Activated CD4-positive, CD25-positive, alpha-beta regulatory T cell (primary cell): ENCODE measurements at regions not wholly inside any gene's neighbourhood (a gene's known extent, or its start where the extent isn't known, plus 50 kb on each side); places are given as distances from the start of the nearest gene placed in this dataset.
"Not testable (repeated sequence)": the region's sequence is repeated elsewhere in the genome, so short reads cannot be mapped to it uniquely, and the experiment has no call there.

Experiments
- DNase-seq, 4 experiments: peaks; one replicate each; lab custom pipeline; 2025; lab: John Stamatoyannopoulos, UW

DNA sequence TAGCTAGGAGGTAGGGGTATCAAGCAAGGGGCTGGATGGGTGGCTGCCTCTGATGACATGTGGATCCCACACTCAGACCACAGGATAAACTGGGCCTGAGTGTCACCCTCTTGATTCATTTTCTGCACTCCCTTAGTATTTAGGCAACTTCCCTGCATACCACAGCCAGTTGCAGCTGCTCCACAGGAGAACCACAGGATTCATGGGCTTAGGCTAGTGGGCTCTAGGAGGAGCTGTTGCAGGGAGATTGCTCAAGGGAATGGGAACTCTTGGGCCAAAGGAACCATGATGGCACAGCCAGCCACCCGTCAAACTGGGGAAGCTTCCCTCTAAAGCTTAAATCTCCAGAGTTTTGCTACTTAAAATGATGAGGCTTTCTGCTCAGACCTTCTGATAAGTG lies 269.7 kb upstream of the ASIC2 start:
- no peak for DNase-seq

DNA sequence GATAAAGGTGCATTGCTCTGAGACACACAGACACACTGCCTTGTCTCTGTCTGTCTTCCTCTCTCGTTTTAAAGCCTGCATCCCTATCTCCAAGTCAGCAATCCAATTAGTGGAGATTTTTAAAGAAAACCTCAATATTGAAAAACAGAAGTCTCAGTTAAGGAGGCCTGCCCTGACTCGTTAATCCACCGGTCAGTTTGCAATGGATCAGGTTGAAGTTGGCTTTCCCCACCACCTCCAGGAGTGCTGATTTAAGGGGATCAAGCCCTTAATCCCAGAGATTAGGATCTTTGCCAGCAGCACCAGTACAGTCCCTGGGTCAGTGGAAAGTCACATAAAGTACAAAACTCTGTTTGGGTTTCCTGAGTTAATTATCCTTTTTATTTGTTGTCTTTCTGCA lies 271.1 kb upstream of the ASIC2 start:
- DNase-seq: no peak

DNA sequence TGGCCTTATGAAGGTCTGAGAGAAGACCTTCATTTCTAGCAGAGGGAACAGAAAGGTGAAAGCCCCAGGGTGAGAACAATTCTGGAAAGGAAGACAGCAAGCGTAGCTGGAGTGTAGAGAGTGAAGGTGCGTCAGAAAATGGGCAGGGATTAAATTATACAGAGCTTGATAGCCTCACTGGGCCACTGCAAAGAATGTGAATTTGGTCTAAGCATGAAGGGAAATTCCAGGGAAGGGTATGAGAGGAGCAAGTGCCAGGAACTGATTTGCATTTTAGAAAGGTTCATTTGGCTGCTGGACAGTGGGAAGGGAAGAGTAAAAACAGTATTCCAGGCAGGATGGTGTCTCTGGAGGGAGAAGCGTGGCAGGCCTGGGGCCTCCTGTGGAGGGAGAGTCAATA lies 274.1 kb upstream of the ASIC2 start:
- DNase-seq: no peak

DNA sequence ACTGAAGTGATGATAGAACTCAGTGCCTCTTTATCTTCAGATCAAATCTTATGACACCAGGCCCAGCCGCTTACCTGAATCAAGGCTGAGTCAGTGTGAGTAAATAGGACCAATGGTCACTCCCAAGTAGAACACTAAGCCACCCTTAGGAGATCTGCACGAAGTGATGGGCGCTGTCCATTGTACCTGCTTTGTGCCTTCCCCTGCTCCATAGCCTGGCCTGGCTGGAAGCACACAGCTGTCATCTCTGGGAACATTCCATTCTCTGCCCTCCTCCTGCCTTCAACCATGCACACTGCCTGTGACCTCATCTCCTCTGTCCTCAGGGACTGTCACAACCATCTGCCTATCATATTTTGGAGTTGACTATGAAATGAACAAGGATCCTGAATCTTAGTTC lies 279.5 kb upstream of the ASIC2 start:
- DNase-seq: no peak

DNA sequence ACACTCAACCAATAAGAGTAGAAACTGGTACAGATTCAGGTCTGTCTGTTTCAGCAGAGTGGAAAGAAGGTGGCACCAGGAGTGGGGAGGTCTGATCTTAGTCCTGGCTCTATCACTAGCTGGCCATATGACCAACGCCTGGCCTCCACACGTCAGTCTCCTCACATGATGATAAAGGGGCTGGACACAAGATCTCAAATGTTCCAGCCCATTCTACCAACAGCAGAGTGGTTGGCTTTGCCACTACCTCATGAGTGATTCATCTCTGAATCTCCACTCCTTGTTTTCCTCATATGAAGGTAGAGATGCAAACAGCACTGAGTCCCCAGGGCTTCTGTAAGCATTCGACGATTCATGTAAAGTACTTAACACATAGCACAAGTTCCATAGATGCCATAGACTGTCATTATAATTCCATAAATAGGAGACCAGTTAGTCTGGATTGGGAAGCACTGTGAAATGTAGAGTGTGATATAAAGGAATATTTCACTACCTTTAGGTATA lies 281.9 kb upstream of the ASIC2 start:
- no peak for DNase-seq

DNA sequence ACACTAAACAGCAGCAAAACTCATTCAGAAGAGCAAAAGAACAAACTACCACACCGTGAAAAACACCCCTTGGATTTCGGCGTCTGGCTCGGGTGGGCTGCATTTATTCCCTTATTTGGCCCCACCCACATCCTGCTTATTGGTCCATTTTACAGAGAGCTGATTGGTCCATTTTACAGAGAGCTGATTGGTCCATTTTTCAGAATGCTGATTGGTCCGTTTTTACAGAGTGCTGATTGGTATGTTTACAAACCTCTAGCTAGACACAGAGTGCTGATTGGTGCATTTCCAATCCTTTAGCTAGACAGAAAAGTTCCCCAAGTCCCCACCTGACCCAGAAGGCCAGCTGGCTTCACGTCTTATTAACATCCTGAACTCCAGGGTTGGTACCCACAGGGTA lies 286.6 kb upstream of the ASIC2 start:
- not testable (repeated sequence) for DNase-seq

DNA sequence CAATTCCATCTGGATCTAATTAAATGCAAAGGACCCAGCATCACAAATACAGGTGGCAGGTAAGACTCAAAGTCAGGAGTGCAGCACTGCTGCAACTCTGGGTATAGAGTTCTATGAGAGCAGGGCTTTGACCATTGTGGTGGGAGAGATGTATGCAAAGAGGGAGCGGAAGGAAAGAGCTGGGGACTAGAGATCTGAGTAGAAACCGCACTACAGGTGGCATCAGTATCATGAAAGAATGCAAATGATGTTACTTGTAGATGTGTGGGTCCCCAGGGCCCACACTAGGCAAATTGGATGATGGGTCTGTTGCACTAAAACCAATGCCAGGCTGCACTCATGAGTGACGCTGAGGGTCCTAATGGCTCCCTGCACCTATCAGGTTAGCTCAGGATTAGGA lies 287.1 kb upstream of the ASIC2 start:
- no peak for DNase-seq

DNA sequence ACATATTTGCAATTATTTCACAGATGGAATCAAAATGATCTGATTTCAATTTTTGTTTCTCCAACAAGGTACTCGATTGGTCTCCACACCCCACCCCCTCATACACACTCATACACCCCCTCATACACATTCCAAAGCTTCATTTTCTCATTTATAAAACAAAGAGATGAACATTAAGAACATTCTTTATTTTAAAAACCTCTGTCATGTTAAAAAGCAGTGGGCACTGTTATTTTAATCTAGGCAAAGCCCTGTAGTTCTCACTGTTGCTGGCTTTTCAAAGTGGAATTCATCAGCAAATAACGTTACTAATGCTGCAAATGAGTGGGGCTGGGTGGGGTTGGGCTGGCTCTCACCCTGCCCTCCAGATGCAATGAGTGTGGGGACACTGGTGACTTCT lies 289.6 kb upstream of the ASIC2 start:
- no peak for DNase-seq

DNA sequence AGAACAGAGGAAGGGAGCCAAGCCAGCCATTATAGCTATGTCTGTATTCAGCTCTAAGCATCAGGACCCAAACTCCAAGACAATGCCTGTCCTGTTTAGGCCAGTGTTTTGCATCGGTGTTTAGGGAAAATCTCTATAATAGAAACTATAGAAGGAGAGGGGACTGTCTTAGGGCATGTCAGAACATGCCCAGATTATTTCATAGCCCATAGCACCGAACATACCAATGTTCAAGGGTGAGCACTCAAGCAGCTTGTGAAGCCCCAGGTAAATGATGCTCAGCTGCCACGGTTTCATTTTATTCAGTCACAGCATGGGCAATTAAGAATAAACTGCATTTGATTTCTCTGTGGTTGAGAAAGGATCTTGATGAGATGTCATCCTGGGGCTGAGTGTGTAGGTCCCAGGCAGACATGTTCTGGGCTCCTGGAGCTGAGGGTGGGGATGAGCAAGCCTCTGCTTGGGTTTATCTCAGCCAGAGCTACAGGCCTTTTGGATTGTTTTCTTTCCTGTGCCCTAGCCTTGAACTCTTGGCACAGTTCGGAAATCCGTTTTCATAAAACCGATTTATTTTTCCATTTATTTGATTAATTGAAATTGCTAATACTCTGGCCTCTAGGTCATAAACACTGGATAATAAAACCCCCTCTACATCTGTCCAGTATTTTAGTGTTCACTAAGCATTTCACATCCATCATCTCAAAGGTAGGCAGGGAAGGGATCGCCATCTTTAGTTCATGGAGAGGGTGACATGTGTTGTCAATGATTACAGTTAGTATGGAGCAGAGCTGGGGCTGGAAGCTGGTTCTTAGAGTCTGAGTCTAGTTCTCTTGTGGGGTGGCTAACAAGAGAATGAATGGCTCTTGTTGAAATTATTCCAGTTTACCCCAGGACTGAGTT lies 290.7 kb upstream of the ASIC2 start:
- no peak for DNase-seq

DNA sequence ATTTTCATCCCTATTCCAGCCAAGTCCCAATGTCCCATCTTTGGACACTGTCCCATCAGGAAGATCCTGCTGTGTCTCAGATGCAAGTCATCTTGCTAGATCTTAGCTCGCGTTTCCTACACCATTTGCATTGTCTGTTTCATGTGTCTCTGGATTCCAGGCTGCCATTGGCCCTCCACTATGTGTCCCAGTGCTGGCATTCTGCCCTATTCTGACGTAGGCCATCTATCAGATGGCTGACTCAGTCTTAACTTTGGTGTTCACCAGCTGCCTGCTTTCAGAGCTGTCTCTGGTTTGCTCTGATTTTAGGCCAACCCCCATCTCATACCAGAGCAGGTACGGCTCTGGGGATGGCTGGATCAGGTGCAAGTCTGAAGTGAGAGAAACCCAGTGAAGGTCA lies 300.9 kb upstream of the ASIC2 start:
- no peak for DNase-seq

DNA sequence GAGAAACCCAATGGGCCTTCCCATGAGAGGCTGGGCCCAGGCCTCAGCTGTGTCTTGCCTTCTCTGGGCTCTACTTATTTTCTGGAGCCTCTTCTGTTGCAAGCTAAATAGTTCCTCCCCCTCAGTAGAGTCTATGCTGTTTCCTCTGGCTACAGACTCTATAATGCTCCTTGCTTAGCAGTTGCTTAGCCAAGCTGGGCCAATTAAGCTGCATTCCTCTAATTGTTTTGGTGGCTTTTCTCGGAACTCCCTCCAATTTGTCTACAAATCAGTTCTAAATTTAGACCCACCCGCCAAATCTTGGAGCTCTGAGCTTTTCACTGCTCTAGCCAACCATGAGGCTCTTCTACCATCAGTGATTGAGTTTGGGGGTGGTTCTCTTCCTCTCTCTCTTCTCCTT lies 302.7 kb upstream of the ASIC2 start:
- DNase-seq: no peak

DNA sequence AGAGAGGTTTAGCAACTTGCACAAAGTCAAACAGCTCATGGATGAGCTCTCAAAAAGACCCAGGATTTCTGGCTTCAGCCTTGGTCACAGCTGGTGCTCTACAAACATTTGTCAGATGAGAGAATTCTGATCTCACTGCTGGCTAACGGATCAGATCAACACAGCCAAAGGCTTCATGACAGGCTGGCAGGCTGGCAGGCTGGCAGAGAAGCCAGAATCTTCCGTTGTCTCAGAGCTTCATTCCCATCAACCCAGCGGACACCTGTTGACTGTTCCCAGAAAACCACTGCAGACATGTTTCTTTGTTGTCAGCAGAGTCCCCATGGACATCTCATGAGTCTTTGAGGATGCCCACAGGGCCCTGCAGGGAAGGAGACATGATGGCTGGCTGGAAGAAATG lies 303.8 kb upstream of the ASIC2 start:
- no peak for DNase-seq

DNA sequence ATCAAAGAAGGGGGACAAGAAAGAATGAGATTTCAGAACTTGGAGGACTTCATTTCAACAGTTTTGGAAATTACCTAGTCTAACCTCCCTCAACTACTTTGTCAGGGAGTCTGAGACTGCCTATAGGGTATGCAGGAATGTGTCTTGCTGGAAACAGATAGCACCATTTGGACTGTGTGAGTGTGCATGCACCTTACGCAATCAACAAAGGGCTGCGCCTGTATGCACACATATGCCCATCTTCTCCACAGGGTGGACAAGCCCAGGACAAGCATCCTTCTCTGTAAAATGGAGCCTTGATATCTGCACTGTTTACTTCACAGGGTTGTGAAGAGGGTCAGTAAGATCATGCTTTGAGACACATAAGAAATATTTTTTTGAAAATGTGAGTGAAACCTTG lies 305.7 kb upstream of the ASIC2 start:
- no peak for DNase-seq

DNA sequence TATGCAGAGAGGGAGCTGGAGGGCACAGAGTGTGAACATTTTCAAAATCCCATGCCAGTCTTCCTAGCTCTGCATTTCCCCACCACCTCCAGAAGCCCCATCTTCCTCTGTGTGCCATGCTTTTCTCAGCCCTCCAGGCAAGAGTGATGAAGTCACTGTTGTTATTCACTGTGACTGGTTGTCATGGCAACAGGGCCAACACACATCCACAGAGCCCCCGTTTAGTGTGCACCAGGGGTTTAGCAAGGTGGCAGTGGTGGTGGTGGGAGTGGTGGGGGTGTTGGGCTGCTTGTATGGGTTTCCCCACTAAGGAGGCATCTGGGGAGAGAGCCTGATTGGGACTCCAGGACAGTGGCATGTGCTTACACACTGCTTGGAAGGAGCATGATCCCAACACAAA lies 309.9 kb upstream of the ASIC2 start:
- no peak for DNase-seq

DNA sequence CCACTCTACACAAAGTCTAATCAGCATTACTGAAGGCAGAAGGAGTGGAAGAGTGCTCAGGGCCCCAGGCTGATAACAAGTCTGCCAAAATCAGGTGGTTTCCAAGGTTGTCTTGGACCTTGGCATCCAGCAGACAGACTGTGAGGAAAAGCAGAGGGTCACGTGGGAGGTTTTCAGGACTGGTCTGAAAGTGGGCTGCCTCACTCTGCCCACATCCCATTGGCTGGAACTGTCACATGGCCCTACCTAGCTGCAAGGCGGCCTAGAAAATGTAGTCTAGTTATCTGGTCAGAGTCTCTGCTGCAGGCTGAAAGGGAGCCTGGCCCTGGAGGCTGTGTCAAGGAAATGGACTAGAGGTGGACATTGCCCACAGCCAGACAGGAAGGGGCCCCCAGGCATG lies 310.7 kb upstream of the ASIC2 start:
- DNase-seq: no peak

DNA sequence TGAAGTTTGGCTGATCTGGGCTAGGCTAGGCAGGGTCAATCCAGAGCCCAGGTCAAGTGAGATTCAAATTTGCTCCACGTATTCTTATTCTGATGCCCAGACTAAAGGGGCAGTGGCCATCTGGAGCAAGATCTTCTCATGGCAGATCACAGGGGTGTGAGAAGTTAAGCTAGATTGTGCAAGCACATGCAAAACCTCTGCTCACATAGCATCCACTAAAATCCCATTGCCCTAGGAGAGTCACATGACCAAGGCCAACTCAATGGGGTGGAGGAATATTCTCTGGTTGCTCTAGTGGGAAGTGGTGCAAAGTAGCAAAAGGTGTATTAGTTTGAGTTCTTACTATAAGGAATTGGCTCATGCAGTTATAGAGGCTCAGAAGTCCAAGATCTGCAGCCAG lies 318.4 kb upstream of the ASIC2 start:
- no peak for DNase-seq

DNA sequence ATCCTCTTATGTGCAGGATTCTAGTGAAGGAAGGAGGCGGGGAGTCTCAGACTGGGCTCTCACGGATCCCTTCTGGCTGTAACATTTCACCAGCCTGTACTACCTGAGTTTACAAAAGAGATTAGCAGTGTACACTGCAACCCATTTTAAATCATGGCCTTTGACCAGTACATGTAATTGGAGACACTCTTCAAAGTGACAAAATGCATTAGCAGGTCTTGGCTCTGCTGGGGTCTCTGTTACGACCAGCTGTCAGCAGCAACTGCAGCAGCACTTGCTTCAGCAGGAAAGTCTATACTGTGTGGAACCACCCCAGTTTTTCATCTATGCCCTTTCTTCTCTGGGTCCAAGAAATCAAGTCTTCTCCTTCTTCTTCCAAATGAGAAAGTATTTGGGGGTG lies 322.8 kb upstream of the ASIC2 start:
- no peak for DNase-seq

DNA sequence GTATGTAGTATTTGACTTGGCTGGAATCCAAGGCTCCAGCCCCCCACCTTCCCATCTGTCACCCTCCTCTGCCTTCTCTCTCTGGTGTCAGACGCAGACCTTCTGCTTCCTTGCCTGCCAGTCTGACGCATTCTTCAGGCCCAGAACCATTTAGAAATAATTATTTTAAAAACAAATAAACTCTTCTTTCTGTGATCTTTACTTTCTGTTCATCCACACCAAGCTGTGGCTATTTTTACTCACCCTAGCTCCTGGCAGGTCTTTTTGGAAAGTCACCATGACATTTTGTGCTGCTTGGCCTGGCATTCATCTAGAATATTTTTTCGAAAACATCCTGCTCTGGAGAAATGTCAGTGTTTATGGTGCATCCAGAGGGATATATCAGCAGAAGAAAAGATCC lies 330.7 kb upstream of the ASIC2 start:
- DNase-seq: no peak

DNA sequence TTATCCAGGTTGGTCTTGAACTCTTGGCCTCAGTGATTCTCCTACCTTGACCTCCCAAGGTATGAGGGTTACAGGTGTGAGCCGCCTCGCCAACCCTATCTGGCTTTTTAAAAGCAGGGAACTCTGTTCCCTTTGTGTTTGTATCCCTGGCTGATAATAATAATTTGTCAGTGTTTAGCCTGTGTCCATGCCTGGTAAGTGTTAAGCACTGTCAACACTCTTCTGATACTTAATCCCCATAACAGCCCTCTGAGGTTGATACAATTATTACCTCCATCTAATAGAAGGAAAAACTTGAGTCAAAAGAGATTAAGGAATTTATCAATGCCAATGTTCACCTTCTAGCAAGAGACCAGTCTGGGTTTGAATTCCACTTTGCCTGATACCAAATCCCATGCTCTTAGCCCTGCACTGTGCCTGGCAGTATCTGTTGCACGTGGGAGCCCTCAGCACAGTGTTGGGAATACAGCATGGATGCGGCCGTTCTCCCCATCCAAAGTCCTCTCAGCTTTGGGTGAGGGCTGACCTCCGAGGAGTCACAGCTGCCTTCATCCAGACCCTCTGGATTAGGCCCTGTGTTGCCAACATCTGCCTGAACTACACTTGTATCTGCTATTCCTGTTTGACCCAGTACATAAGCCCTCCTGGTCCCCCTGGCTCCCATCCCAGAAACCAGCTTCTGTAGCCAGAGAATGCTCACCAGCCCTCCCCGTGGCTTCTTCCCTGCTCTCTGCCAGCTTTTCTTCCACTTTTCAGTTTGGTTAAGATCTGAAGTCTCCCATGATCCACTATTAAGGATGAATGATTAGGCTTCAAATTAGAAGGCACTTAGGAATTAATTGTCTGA lies 335.6 kb upstream of the ASIC2 start:
- no peak for DNase-seq

DNA sequence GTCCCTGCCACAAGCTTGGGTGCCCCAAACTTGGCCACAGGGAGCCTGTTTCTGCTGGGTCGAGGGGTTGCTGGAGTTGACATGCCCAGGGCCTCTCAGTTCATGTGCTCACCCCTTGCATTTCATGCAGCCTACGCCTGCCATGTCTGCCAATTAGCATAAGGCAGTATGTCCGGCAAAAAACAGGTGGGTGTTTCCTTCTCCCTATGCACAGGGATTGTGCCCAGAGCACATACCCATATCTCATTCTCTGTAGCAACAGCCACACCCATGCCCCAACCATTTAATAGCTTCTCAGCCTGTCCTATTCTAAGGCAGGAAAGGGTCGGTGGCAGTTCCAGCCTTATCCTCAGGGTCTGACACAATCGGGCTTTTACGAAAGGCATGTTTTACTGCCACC lies 340.4 kb upstream of the ASIC2 start:
- no peak for DNase-seq

DNA sequence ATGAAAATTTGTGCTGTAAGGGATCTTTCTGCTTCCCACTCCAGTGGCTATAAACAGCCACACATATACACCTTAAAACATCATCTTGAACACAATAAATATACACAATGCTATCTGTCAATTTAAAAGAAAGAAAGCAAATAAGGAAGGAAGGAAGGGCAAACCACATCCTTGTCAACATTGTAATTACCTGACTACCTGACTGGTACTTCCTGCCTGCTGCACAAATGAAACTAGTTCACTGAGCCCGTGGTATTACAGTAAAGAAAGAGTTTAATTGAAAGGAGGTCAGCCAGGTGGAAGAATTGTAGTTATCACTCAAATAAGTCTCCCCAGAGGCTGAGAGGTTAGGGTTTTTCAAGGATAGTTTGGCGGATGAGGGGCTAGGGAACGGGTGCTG lies 344.4 kb upstream of the ASIC2 start:
- DNase-seq: no peak

DNA sequence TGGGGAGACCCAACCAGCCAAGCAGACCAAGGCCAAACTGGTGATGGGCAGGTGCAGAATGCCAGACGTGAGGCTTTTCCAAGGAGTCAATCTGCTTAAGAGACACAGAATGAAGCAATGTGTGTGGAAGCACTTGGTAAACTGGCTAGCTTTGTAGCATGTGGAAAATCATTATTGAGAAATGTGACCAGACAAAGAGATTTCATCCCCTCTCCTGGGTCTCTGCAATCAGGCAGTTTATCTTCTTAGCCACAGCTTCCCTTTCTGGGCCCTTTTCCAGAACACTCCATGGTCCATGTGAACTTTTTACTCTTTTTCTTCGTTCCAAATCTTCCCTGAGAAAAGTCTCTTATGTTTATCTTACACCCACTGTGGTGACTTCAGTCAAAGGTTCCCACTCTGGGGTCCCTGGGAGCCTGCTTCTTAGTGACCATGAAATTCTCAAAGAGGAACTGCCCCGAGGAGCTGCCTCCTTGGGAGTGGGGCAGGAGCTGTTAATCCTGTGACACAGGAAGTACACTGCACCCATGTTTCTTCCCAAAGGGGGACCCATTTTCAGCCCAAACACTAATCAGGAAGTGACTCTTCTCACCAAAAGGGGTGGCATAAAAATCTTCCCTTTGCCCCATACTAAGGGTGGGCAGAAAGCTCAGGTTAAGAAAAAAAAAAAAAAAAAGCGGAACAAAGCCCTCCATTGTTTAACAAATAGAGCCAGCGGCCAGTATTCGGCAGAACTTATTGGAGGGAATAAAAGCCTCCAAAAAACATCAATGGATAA lies 346.2 kb upstream of the ASIC2 start:
- no peak for DNase-seq
